ENCODE measurements at regions not wholly inside any gene's neighbourhood (a gene's known extent, or its start where the extent isn't known, plus 50 kb on each side); places are given as distances from the start of the nearest gene placed in this dataset.

GRCh38 chr1:8120693-8121260 is 94.7 kb upstream of the ERRFI1 start (continued):
- TF ChIP-seq ZFYVE20 (CRISPR knock-in tag; IDR thresholded peaks at IDR 0.05; ENCODE audit: borderline replicate concordance, low read depth) (no peak), ZNF883 (CRISPR knock-in tag; IDR thresholded peaks at IDR 0.05; ENCODE audit: not compliant biosample characterization) (no peak), ELF4 (CRISPR knock-in tag; IDR thresholded peaks at IDR 0.05; ENCODE audit: borderline replicate concordance) (peak; percentile 81), ZNF772 (CRISPR knock-in tag; IDR thresholded peaks at IDR 0.05) (0 out of 2 replicates have a peak, but pooled peaks have one; percentile 16), ATF5 (CRISPR knock-in tag; IDR thresholded peaks at IDR 0.05; ENCODE audit: low read depth) (no peak), DMTF1 (CRISPR knock-in tag; IDR thresholded peaks at IDR 0.05) (no peak), SALL2 (CRISPR knock-in tag; IDR thresholded peaks at IDR 0.05) (no peak), AHR (CRISPR knock-in tag; IDR thresholded peaks at IDR 0.05) (no peak), ZNF350 (CRISPR knock-in tag; IDR thresholded peaks at IDR 0.05; ENCODE audit: borderline replicate concordance, low read depth) (no peak), IRF2 (CRISPR knock-in tag; IDR thresholded peaks at IDR 0.05) (no peak; the same call in 1 of the 2 replicates), ZNF256 (CRISPR knock-in tag; conservative IDR thresholded peaks at IDR 0.05) (no peak), ASH2L (IDR thresholded peaks at IDR 0.05; ENCODE audit: insufficient read length, low read depth, low read length) (peak; percentile 80), SMAD3 (CRISPR knock-in tag; IDR thresholded peaks at IDR 0.05) (peak; percentile 40; the same call in 1 of the 2 replicates), ZNF282 (IDR thresholded peaks at IDR 0.05; ENCODE audit: partially characterized antibody) (no peak), ZNF775 (CRISPR knock-in tag; IDR thresholded peaks at IDR 0.05; ENCODE audit: borderline replicate concordance) (no peak), ZNF234 (CRISPR knock-in tag; conservative IDR thresholded peaks at IDR 0.05) (no peak), ZNF224 (CRISPR knock-in tag; IDR thresholded peaks at IDR 0.05) (no peak)
- TF ChIP-seq, protein P1, sequence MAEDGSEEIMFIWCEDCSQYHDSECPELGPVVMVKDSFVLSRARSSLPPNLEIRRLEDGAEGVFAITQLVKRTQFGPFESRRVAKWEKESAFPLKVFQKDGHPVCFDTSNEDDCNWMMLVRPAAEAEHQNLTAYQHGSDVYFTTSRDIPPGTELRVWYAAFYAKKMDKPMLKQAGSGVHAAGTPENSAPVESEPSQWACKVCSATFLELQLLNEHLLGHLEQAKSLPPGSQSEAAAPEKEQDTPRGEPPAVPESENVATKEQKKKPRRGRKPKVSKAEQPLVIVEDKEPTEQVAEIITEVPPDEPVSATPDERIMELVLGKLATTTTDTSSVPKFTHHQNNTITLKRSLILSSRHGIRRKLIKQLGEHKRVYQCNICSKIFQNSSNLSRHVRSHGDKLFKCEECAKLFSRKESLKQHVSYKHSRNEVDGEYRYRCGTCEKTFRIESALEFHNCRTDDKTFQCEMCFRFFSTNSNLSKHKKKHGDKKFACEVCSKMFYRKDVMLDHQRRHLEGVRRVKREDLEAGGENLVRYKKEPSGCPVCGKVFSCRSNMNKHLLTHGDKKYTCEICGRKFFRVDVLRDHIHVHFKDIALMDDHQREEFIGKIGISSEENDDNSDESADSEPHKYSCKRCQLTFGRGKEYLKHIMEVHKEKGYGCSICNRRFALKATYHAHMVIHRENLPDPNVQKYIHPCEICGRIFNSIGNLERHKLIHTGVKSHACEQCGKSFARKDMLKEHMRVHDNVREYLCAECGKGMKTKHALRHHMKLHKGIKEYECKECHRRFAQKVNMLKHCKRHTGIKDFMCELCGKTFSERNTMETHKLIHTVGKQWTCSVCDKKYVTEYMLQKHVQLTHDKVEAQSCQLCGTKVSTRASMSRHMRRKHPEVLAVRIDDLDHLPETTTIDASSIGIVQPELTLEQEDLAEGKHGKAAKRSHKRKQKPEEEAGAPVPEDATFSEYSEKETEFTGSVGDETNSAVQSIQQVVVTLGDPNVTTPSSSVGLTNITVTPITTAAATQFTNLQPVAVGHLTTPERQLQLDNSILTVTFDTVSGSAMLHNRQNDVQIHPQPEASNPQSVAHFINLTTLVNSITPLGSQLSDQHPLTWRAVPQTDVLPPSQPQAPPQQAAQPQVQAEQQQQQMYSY (CRISPR knock-in tag; IDR thresholded peaks at IDR 0.05): no peak
- TF ChIP-seq, protein P2, sequence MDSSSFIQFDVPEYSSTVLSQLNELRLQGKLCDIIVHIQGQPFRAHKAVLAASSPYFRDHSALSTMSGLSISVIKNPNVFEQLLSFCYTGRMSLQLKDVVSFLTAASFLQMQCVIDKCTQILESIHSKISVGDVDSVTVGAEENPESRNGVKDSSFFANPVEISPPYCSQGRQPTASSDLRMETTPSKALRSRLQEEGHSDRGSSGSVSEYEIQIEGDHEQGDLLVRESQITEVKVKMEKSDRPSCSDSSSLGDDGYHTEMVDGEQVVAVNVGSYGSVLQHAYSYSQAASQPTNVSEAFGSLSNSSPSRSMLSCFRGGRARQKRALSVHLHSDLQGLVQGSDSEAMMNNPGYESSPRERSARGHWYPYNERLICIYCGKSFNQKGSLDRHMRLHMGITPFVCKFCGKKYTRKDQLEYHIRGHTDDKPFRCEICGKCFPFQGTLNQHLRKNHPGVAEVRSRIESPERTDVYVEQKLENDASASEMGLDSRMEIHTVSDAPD (CRISPR knock-in tag; IDR thresholded peaks at IDR 0.05): peak; percentile 54; the same call in 1 of the 2 replicates
- TF ChIP-seq, protein P3, sequence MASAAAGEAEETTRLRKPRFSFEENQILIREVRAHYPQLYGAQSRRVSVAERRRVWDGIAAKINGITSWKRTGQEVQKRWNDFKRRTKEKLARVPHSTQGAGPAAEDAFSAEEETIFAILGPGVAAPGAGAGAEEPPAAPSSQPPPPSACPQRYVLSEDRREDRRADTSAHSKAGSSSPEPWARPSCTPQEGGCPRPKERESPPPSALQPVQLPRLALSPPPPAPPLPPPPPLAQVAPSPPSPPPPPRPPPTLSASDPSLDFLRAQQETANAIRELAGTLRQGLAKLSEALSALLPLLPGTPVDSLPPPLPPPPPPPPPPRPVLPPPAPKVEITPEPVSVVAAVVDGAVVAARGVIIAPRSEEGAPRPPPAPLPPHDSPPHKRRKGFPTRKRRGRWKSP (CRISPR knock-in tag; IDR thresholded peaks at IDR 0.05): peak; percentile 7; the same call in 1 of the 2 replicates
